MV-4-11 (cell line): ENCODE measurements at regions not wholly inside any gene's neighbourhood (a gene's known extent, or its start where the extent isn't known, plus 50 kb on each side); places are given as distances from the start of the nearest gene placed in this dataset.

Experiments used
- DNase-seq: peaks from one replicate; lab custom pipeline; 2025; lab: John Stamatoyannopoulos, UW

GRCh38 chr14:34041220-34041619, 90.3 kb upstream of the EGLN3 start:
- no peak for DNase-seq

GRCh38 chr14:34040766-34041165, 89.9 kb upstream of the EGLN3 start:
- no peak for DNase-seq

GRCh38 chr14:34039428-34040047, 88.7 kb upstream of the EGLN3 start:
- DNase-seq = no peak

GRCh38 chr14:34038358-34039057, 87.6 kb upstream of the EGLN3 start:
- DNase-seq = no peak

- DNase-seq = no peak
Observed at GRCh38 chr14:34036319-34036766, 85.5 kb upstream of the EGLN3 start.

GRCh38 chr14:34035934-34036250, 85.0 kb upstream of the EGLN3 start:
- no peak for DNase-seq

GRCh38 chr14:34035177-34035933, 84.5 kb upstream of the EGLN3 start:
- DNase-seq = no peak

- no peak for DNase-seq
Observed at GRCh38 chr14:34034447-34035176, 83.7 kb upstream of the EGLN3 start.

GRCh38 chr14:34032720-34033119, 81.8 kb upstream of the EGLN3 start:
- DNase-seq = no peak

- no peak for DNase-seq
Observed at GRCh38 chr14:34030864-34031263, 80.0 kb upstream of the EGLN3 start.

GRCh38 chr14:34029921-34030334, 79.1 kb upstream of the EGLN3 start:
- no peak for DNase-seq

GRCh38 chr14:34027990-34028495, 77.2 kb upstream of the EGLN3 start:
- no peak for DNase-seq

- no peak for DNase-seq
Observed at GRCh38 chr14:34027130-34027989, 76.5 kb upstream of the EGLN3 start.

GRCh38 chr14:34025325-34026017, 74.6 kb upstream of the EGLN3 start:
- DNase-seq = no peak

GRCh38 chr14:34024768-34025144, 73.9 kb upstream of the EGLN3 start:
- DNase-seq = no peak

GRCh38 chr14:34023824-34024767, 73.2 kb upstream of the EGLN3 start:
- no peak for DNase-seq

- no peak for DNase-seq
Observed at GRCh38 chr14:34021096-34021495, 70.2 kb upstream of the EGLN3 start.

- DNase-seq = no peak
Observed at GRCh38 chr14:34020014-34020413, 69.1 kb upstream of the EGLN3 start.

- DNase-seq = no peak
Observed at GRCh38 chr14:34018564-34019244, 67.8 kb upstream of the EGLN3 start.
